Sigmoid colon (tissue), 6 donors: ENCODE measurements at regions not wholly inside any gene's neighbourhood (a gene's known extent, or its start where the extent isn't known, plus 50 kb on each side); places are given as distances from the start of the nearest gene placed in this dataset.

Experiments
- DNase-seq: peaks from one replicate; pipeline ENCODE4 v3.0.0-alpha.2; 2019
- H3K27ac ChIP-seq, 4 donors: fragments of 200-600 bp; sonication (generic); one replicate each; pipeline ENCODE4 v1.5.1; 2016 to 2019; ENCODE audit warnings: mild to moderate bottlenecking in 1 of 4
- H3K27me3 ChIP-seq, 3 donors: fragments of 200-600 bp; sonication (generic); one replicate each; pipeline ENCODE4 v1.5.1; 2019; ENCODE audit warnings: mild to moderate bottlenecking in 1 of 3
- H3K36me3 ChIP-seq, 4 donors: fragments of 200-600 bp; sonication (generic); one replicate each; pipeline ENCODE4 v1.5.1; 2016 to 2019
- H3K4me1 ChIP-seq, 4 donors: fragments of 200-600 bp; sonication (generic); one replicate each; pipeline ENCODE4 v1.5.1; 2017 to 2019
- H3K4me3 ChIP-seq, 4 donors: fragments of 200-600 bp; sonication (generic); one replicate each; pipeline ENCODE4 v1.5.1; 2017 to 2019; ENCODE audit warnings: mild to moderate bottlenecking in 2 of 4, moderate library complexity in 1 of 4
- H3K9me3 ChIP-seq, 4 donors: fragments of 200-600 bp in 3 of 4; sonication (generic) in 3 of 4; one replicate each; pipeline versions ENCODE4 v1.5.1 to v1.6.1; 2013 to 2019
- CTCF ChIP-seq, 4 experiments: fragments of 450-650 bp in 3 of 4; fragments of 200-600 bp in 1 of 4; IDR thresholded peaks; one replicate each; pipeline ENCODE4 v1.5.1; 2016 to 2019; ENCODE audit warnings: antibody characterized with exemption in 4 of 4, mild to moderate bottlenecking in 3 of 4, moderate library complexity in 2 of 4
- EP300 ChIP-seq, 4 donors: sonication (generic); formaldehyde crosslinking; IDR thresholded peaks; one replicate each; pipeline ENCODE4 v1.6.1; 2017; ENCODE audit warnings: antibody characterized with exemption in 4 of 4
- POLR2A ChIP-seq, 2 donors: fragments of 450-650 bp; IDR thresholded peaks; one replicate each; pipeline ENCODE4 v1.6.1; 2016; ENCODE audit warnings: antibody characterized with exemption in 2 of 2, mild to moderate bottlenecking in 2 of 2, moderate library complexity in 2 of 2
- POLR2AphosphoS5 ChIP-seq, 4 donors: sonication (generic); formaldehyde crosslinking; IDR thresholded peaks; one replicate each; pipeline ENCODE4 v1.6.1; 2017; ENCODE audit warnings: antibody characterized with exemption in 4 of 4
- WGBS, 2 donors: extraction: QIAGEN DNeasy Blood & Tissue Kit; methylation state at CpG; one replicate each; pipeline ENCODE4 v1.1.7; 2013; 5-methylcytosine and 5-hydroxymethylcytosine counted together
- intact Hi-C: fragments of 100-400 bp; cut with DNase I; formaldehyde crosslinking; loops from one replicate; pipeline ENCODE4 v1.15.1; 2023
- donor health status: healthy with polysubstance abuse.
- donor health status: healthy.

- TF ChIP-seq POLR2AphosphoS5 (IDR thresholded peaks at IDR 0.05): no peak
- TF ChIP-seq POLR2A (IDR thresholded peaks at IDR 0.05): no peak
- Histone ChIP-seq H3K4me3 (no peak overlapping the region), H3K9me3 (no peaks in the 10 kb centered on the region), H3K27ac (no peak overlapping the region), H3K4me1 (no peaks in the 10 kb centered on the region), H3K27me3 (no peaks in the 10 kb centered on the region), H3K36me3 (no peaks in the 10 kb centered on the region)
- DNase-seq: no peak
- intact Hi-C loops: no loop called here
- WGBS, 2 donors: 94 to 95% methylated on average over 2 of the region's 2 CpGs
Measured at GRCh38 chr13:79870766-79871165, 389.8 kb downstream of the NDFIP2 start.

- Histone ChIP-seq H3K27me3 (no peaks in the 10 kb centered on the region), H3K27ac (no peak overlapping the region), H3K4me1 (no peaks in the 10 kb centered on the region), H3K9me3 (no peaks in the 10 kb centered on the region), H3K36me3 (no peaks in the 10 kb centered on the region), H3K4me3 (no peak overlapping the region)
- intact Hi-C loops: no loop called here
- DNase-seq: no peak
- TF ChIP-seq EP300 (IDR thresholded peaks at IDR 0.05): no peak
- TF ChIP-seq POLR2AphosphoS5 (IDR thresholded peaks at IDR 0.05): no peak
- no peak for TF ChIP-seq CTCF (IDR thresholded peaks at IDR 0.05)
- no peak for TF ChIP-seq POLR2A (IDR thresholded peaks at IDR 0.05)
Measured at GRCh38 chr13:79870123-79870522, 389.2 kb downstream of the NDFIP2 start.

- no peak for TF ChIP-seq POLR2A (IDR thresholded peaks at IDR 0.05)
- no peak for TF ChIP-seq EP300 (IDR thresholded peaks at IDR 0.05)
- no peak for TF ChIP-seq CTCF (IDR thresholded peaks at IDR 0.05)
- no peak for TF ChIP-seq POLR2AphosphoS5 (IDR thresholded peaks at IDR 0.05)
Measured at GRCh38 chr13:79869326-79869725, 388.4 kb downstream of the NDFIP2 start.

GRCh38 chr13:79867254-79867653 lies 386.3 kb downstream of the NDFIP2 start:
- Histone ChIP-seq H3K4me1 (no peaks in the 10 kb centered on the region), H3K27me3 (no peaks in the 10 kb centered on the region), H3K27ac (no peak overlapping the region), H3K9me3 (no peaks in the 10 kb centered on the region), H3K4me3 (no peak overlapping the region), H3K36me3 (no peaks in the 10 kb centered on the region)
- intact Hi-C loops: no loop called here
- WGBS, 2 donors: 33% methylated on average over 1 of the region's 1 CpG
- TF ChIP-seq POLR2AphosphoS5 (IDR thresholded peaks at IDR 0.05): no peak
- DNase-seq: no peak

More at GRCh38 chr13:79869326-79869725, 388.4 kb downstream of the NDFIP2 start:
- Histone ChIP-seq H3K9me3 (no peaks in the 10 kb centered on the region), H3K27me3 (no peaks in the 10 kb centered on the region), H3K36me3 (no peaks in the 10 kb centered on the region), H3K27ac (no peak overlapping the region), H3K4me1 (no peaks in the 10 kb centered on the region), H3K4me3 (no peak overlapping the region)
- DNase-seq: no peak
- intact Hi-C loops: no loop called here
- 12 to 64% methylated on average over 2 of the region's 2 CpGs for WGBS, 2 donors

- no peaks in the 10 kb centered on the region for H3K9me3 ChIP-seq
Measured at GRCh38 chr13:79866436-79866835, 385.5 kb downstream of the NDFIP2 start.

More at GRCh38 chr13:79866436-79866835, 385.5 kb downstream of the NDFIP2 start:
- Histone ChIP-seq H3K27ac (no peak overlapping the region), H3K36me3 (no peaks in the 10 kb centered on the region), H3K27me3 (no peaks in the 10 kb centered on the region), H3K4me3 (no peak overlapping the region), H3K4me1 (no peaks in the 10 kb centered on the region)
- TF ChIP-seq POLR2AphosphoS5 (IDR thresholded peaks at IDR 0.05) (no peak), CTCF (IDR thresholded peaks at IDR 0.05) (no peak), POLR2A (IDR thresholded peaks at IDR 0.05) (no peak), EP300 (IDR thresholded peaks at IDR 0.05) (no peak)
- DNase-seq: no peak
- intact Hi-C loops: no loop called here
- WGBS, 2 donors: 86 to 97% methylated on average over 2 of the region's 2 CpGs
